K562 (cell line): ENCODE measurements at regions not wholly inside any gene's neighbourhood (a gene's known extent, or its start where the extent isn't known, plus 50 kb on each side); places are given as distances from the start of the nearest gene placed in this dataset.

Experiments used
- ATAC-seq: fragments of 200-7000 bp; cut with Tn5 transposase; 3 replicates; pipeline ENCODE4 v1.9.1; 2020; ENCODE audit warnings: moderate library complexity
- BruUV-seq: library from RNA; stranded (reverse); fragments of 400-500 nt; replicated peaks from 2 replicates; lab custom pipeline; 2021; lab: Mats Ljungman, UMichigan
- CTCF ChIA-PET: fragments of 300-600 bp; formaldehyde crosslinking; extraction: SDS; loops from one replicate; lab custom pipeline; 2021; ENCODE audit warnings: low intra/inter-chr PET ratio; lab: Yijun Ruan, JAX
- POLR2A ChIA-PET: fragments of 300-600, 350-650 bp; sonication (Branson Sonifier 250); formaldehyde crosslinking; extraction: SDS; loops from one replicate; lab custom pipeline; 2021; ENCODE audit warnings: antibody characterized with exemption, inconsistent platforms; lab: Yijun Ruan, JAX
- DNase-seq, 4 experiments: peaks; one replicate each; pipeline versions ENCODE4 v3.0.0 to v3.0.0-alpha.2; 2011 to 2018; ENCODE audit warnings: low spot score in 3 of 4, mixed read lengths in 3 of 4; ENCODE audit errors: extremely low read depth in 1 of 4
- FAIRE-seq: peaks from 2 replicates; lab custom pipeline; 2011; peaks lifted over from hg19 to GRCh38; lab: Jason Lieb, UNC
- H2AFZ ChIP-seq: 2 replicates; pipeline ENCODE4 v1.6.0; 2011; ENCODE audit warnings: low read depth, low read length, control low read depth, inconsistent platforms
- H3K27ac ChIP-seq: fragments of 200-600 bp; 3 replicates; pipeline ENCODE4 v1.8.0; 2011; ENCODE audit warnings: low read depth, mild to moderate bottlenecking, control low read depth, inconsistent platforms, low read length, moderate library complexity, mixed read lengths; ENCODE audit errors: extremely low read depth
- H3K27me3 ChIP-seq, 2 experiments: fragments of 300-600 bp in 1 of 2; 2 replicates in 1 of 2; 3 replicates in 1 of 2; pipeline versions ENCODE4 v1.6.0 to v1.8.0; 2011; ENCODE audit warnings: inconsistent platforms in 2 of 2, low read length in 2 of 2, mild to moderate bottlenecking in 1 of 2, mixed read lengths in 1 of 2, moderate library complexity in 1 of 2; ENCODE audit not compliant: control insufficient read depth in 2 of 2, insufficient read depth in 2 of 2
- H3K36me3 ChIP-seq: fragments of 300-600 bp; 3 replicates; pipeline ENCODE4 v1.8.0; 2011; ENCODE audit warnings: mild to moderate bottlenecking, low read length, inconsistent platforms; ENCODE audit not compliant: control insufficient read depth, insufficient read depth
- H3K4me1 ChIP-seq, 2 experiments: fragments of 200-600 bp in 1 of 2; replicated peaks in 1 of 2; 2 replicates in 1 of 2; 3 replicates in 1 of 2; pipeline versions ENCODE4 v1.5.1 to v1.8.0; 2011; ENCODE audit warnings: inconsistent platforms in 2 of 2, low read length in 2 of 2, mild to moderate bottlenecking in 1 of 2, mixed read lengths in 1 of 2, moderate library complexity in 1 of 2; ENCODE audit not compliant: control insufficient read depth in 2 of 2, insufficient read depth in 2 of 2
- H3K4me2 ChIP-seq: 2 replicates; pipeline ENCODE4 v1.6.1; 2011; ENCODE audit warnings: low read length, control low read depth, inconsistent platforms, mixed read lengths; ENCODE audit not compliant: insufficient read depth
- H3K4me3 ChIP-seq: fragments of 200-600 bp; sonication (generic), shearing (Covaris generic); 2 replicates; pipeline ENCODE4 v1.5.1; 2016; ENCODE audit warnings: control low read depth, inconsistent platforms
- H3K79me2 ChIP-seq: fragments of 200-600 bp; 3 replicates; pipeline ENCODE4 v1.8.0; 2011; ENCODE audit warnings: low read length, inconsistent platforms; ENCODE audit not compliant: control insufficient read depth, insufficient read depth
- H3K9ac ChIP-seq, 2 experiments: 2 replicates each; pipeline versions ENCODE4 v1.6.0 to v1.6.1; 2011; ENCODE audit warnings: low read depth in 2 of 2, low read length in 2 of 2, control low read depth in 1 of 2, inconsistent platforms in 1 of 2, mild to moderate bottlenecking in 1 of 2, mixed read lengths in 1 of 2; ENCODE audit not compliant: insufficient read depth in 1 of 2
- H3K9me1 ChIP-seq: one replicate; pipeline ENCODE4 v1.6.0; 2011; ENCODE audit warnings: inconsistent platforms, mild to moderate bottlenecking, low read length, moderate library complexity; ENCODE audit not compliant: control insufficient read depth, insufficient read depth
- H3K9me3 ChIP-seq: replicated peaks from 2 replicates; pipeline ENCODE4 v1.5.1; 2011; ENCODE audit warnings: low read depth, low read length, inconsistent platforms; ENCODE audit not compliant: control insufficient read depth, insufficient read depth
- H4K20me1 ChIP-seq: replicated peaks from 2 replicates; pipeline ENCODE4 v1.6.1; 2011; ENCODE audit warnings: low read length, inconsistent platforms, mixed read lengths; ENCODE audit not compliant: control insufficient read depth, insufficient read depth
- DNMT1 ChIP-seq: fragments of 450-650 bp; IDR thresholded peaks from 2 replicates; pipeline ENCODE4 v1.6.1; 2016; ENCODE audit warnings: antibody characterized with exemption, mild to moderate bottlenecking
- ETV1 ChIP-seq: fragments of 450-650 bp; conservative IDR thresholded peaks from 2 replicates; pipeline ENCODE4 v1.6.1; 2016; ENCODE audit warnings: missing genetic modification characterization, control low read depth, low read depth, missing compliant biosample characterization
- HMG20B ChIP-seq: fragments of 250-450 bp; sonication (Bioruptor Pico); IDR thresholded peaks from 2 replicates; pipeline ENCODE4 v1.5.0; 2021; ENCODE audit warnings: mild to moderate bottlenecking
- HNRNPH1 ChIP-seq: fragments of 200-400 bp; formaldehyde crosslinking; optimal IDR thresholded peaks from 2 replicates; pipeline ENCODE3; 2017; ENCODE audit warnings: low read depth, mild to moderate bottlenecking, low read length, moderate library complexity
- NCOA6 ChIP-seq: fragments of 450-650 bp; IDR thresholded peaks from 2 replicates; pipeline ENCODE4 v1.6.1; 2017; ENCODE audit warnings: mild to moderate bottlenecking
- RBM22 ChIP-seq: fragments of 200-400 bp; formaldehyde crosslinking; IDR thresholded peaks from 2 replicates; pipeline ENCODE4 v1.6.1; 2018; ENCODE audit warnings: low read length, low read depth; ENCODE audit not compliant: poor library complexity, severe bottlenecking
- TAF15 ChIP-seq: fragments of 200-400 bp; formaldehyde crosslinking; IDR thresholded peaks from 2 replicates; pipeline ENCODE4 v1.6.1; 2017; ENCODE audit warnings: mild to moderate bottlenecking, low read depth, low read length, moderate library complexity
- ZBTB40 ChIP-seq, 2 experiments: fragments of 450-650 bp in 1 of 2; sonication (generic) in 1 of 2; formaldehyde crosslinking in 1 of 2; IDR thresholded peaks; 2 replicates each; pipeline versions ENCODE4 v1.7.1 to v1.9.0; 2016 to 2022; ENCODE audit warnings: inconsistent platforms in 1 of 2, mild to moderate bottlenecking in 1 of 2, missing genetic modification reagents in 1 of 2
- ZNF408 ChIP-seq: fragments of 250-450 bp; sonication (Bioruptor Pico); IDR thresholded peaks from 2 replicates; pipeline ENCODE4 v1.4.0; 2020; ENCODE audit warnings: low read depth, mild to moderate bottlenecking, moderate library complexity
- ZNF740 ChIP-seq, 3 experiments: fragments of 200-800 bp in 1 of 3; sonication (Bioruptor generic) in 1 of 3; sonication (generic) in 1 of 3; formaldehyde crosslinking in 1 of 3; IDR thresholded peaks; 2 replicates each; pipeline versions ENCODE4 v1.6.1 to v1.8.0; 2016 to 2022; ENCODE audit warnings: mild to moderate bottlenecking in 2 of 3, missing compliant biosample characterization in 2 of 3, missing genetic modification characterization in 2 of 3, missing genetic modification reagents in 1 of 3
- WGBS: fragments of 100-300 bp; shearing (Covaris generic); methylation state at CpG from one replicate; pipeline ENCODE4 v1.1.6; 2016; ENCODE audit warnings: low coverage, mixed read lengths; ENCODE audit not compliant: insufficient coverage; ENCODE audit errors: missing lambda C conversion rate; 5-methylcytosine and 5-hydroxymethylcytosine counted together
- in situ Hi-C: fragments of 300-500 bp; cut with MboI; formaldehyde crosslinking; loops from 4 replicates; pipeline ENCODE4 v1.15.0; 2018; ENCODE audit warnings: inconsistent platforms, mixed read lengths
- intact Hi-C: fragments of 100-400 bp; cut with micrococcal nuclease; formaldehyde crosslinking; loops from 2 replicates; pipeline ENCODE4 v1.14.2; 2022
- TF ChIP-seq, protein P1 (sequence below): fragments of 250-450 bp; sonication (Bioruptor Pico); IDR thresholded peaks from 2 replicates; pipeline ENCODE4 v1.5.0; 2020; ENCODE audit warnings: mild to moderate bottlenecking

- POLR2A ChIA-PET, result interaction anchor here (1.1 kb wide), 1 partner anchor 29 kb away, joined by 3 read pairs; no protein-coding TSS in a partner anchor
- TF ChIP-seq NCOA6 (no peak), ZBTB40 (IDR thresholded peaks at IDR 0.05) (no peak), ZBTB40 (CRISPR knock-in tag; IDR thresholded peaks at IDR 0.05) (no peak), ZNF408 (no peak), ZNF740 (CRISPR knock-in tag; IDR thresholded peaks at IDR 0.05) (no peak), ZNF740 (tag; IDR thresholded peaks at IDR 0.05) (no peak), HMG20B (CRISPR knock-in tag) (no peak), RBM22 (no peak), TAF15 (no peak), DNMT1 (no peak), HNRNPH1 (no peak), ETV1 (tag) (no peak)
- TF ChIP-seq, protein P1, sequence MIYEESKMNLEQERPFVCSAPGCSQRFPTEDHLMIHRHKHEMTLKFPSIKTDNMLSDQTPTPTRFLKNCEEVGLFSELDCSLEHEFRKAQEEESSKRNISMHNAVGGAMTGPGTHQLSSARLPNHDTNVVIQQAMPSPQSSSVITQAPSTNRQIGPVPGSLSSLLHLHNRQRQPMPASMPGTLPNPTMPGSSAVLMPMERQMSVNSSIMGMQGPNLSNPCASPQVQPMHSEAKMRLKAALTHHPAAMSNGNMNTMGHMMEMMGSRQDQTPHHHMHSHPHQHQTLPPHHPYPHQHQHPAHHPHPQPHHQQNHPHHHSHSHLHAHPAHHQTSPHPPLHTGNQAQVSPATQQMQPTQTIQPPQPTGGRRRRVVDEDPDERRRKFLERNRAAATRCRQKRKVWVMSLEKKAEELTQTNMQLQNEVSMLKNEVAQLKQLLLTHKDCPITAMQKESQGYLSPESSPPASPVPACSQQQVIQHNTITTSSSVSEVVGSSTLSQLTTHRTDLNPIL (CRISPR knock-in tag), result no peak
Measured at GRCh38 chr5:116347657-116348056, 227.0 kb downstream of the SEMA6A start.

More at GRCh38 chr5:116347657-116348056, 227.0 kb downstream of the SEMA6A start:
- no TSS peak for BruUV-seq
- Histone ChIP-seq H3K4me3 (no peak overlapping the region), H3K9me3 (no peaks in the 10 kb centered on the region), H2AFZ (no peak overlapping the region), H3K9me1 (no peaks in the 10 kb centered on the region), H3K79me2 (no peaks in the 10 kb centered on the region), H3K27me3 (no peaks in the 10 kb centered on the region), H3K4me1 (no peaks in the 10 kb centered on the region; a peak in 1 of 5 replicates), H3K9ac (no peak overlapping the region), H3K36me3 (no peaks in the 10 kb centered on the region), H3K27ac (no peak overlapping the region), H4K20me1 (no peaks in the 10 kb centered on the region), H3K4me2 (no peak overlapping the region)
- ATAC-seq (no peak), FAIRE-seq (no peak), DNase-seq (no peak)
- intact Hi-C loops, result no loop called here
- CTCF ChIA-PET, result no interaction called here
- in situ Hi-C loops, result no loop called here
- 28% methylated on average over 1 of the region's 1 CpG for WGBS
